Thoracic aorta (tissue), 2 donors: ENCODE measurements at regions not wholly inside any gene's neighbourhood (a gene's known extent, or its start where the extent isn't known, plus 50 kb on each side); places are given as distances from the start of the nearest gene placed in this dataset.

ENCODE experiments used
- ATAC-seq: fragments of 150-250 bp; one replicate; pipeline ENCODE4 v1.8.0; 2017; ENCODE audit warnings: low read depth; ENCODE audit not compliant: insufficient number of reproducible peaks, low FRiP score
- DNase-seq: peaks from one replicate; pipeline ENCODE4 v3.0.0-alpha.2; 2020; ENCODE audit warnings: low spot score
- H3K27ac ChIP-seq, 2 donors: fragments of 200-600 bp; sonication (generic); 1 replicate in 1 of 2; 2 replicates in 1 of 2; pipeline ENCODE4 v1.5.1; 2016; ENCODE audit warnings: mild to moderate bottlenecking in 2 of 2, moderate library complexity in 2 of 2
- H3K27me3 ChIP-seq: fragments of 200-600 bp; sonication (generic); replicated peaks from 2 replicates; pipeline ENCODE4 v1.6.0; 2016; ENCODE audit warnings: mild to moderate bottlenecking; ENCODE audit not compliant: insufficient read depth
- H3K36me3 ChIP-seq: fragments of 200-600 bp; sonication (generic); one replicate; pipeline ENCODE4 v1.5.1; 2016
- H3K4me1 ChIP-seq, 2 donors: fragments of 200-600 bp; sonication (generic); 1 replicate in 1 of 2; 2 replicates in 1 of 2; pipeline versions ENCODE4 v1.5.1 to v1.6.0; 2016; ENCODE audit warnings: low read depth in 2 of 2, mild to moderate bottlenecking in 1 of 2; ENCODE audit not compliant: control insufficient read depth in 1 of 2
- H3K4me3 ChIP-seq: fragments of 200-600 bp; sonication (generic); 2 replicates; pipeline ENCODE4 v1.5.1; 2016; ENCODE audit warnings: mild to moderate bottlenecking
- H3K9me3 ChIP-seq: fragments of 200-600 bp; sonication (generic); 2 replicates; pipeline ENCODE4 v1.5.1; 2016
- CTCF ChIP-seq: fragments of 200-600 bp; sonication (generic); IDR thresholded peaks from one replicate; pipeline ENCODE4 v1.5.1; 2019; ENCODE audit warnings: antibody characterized with exemption

- ATAC-seq, result no peak
These were observed 143.0 kb downstream of the ARL6IP6 start for GRCh38 chr2:152861349-152861942.

GRCh38 chr2:152858594-152859265, 140.3 kb downstream of the ARL6IP6 start:
- H3K27me3 ChIP-seq, result no peaks in the 10 kb centered on the region
- H3K9me3 ChIP-seq, result no peaks in the 10 kb centered on the region
- ATAC-seq (no peak), DNase-seq (no peak)
- no peak overlapping the region for H3K27ac ChIP-seq
- H3K4me3 ChIP-seq, result no peak overlapping the region
- no peak for TF ChIP-seq CTCF
- no peaks in the 10 kb centered on the region for H3K4me1 ChIP-seq
- no peaks in the 10 kb centered on the region for H3K36me3 ChIP-seq

More at GRCh38 chr2:152861349-152861942, 143.0 kb downstream of the ARL6IP6 start:
- no peaks in the 10 kb centered on the region for H3K9me3 ChIP-seq
- peak; percentile 47 for TF ChIP-seq CTCF
- no peak overlapping the region for H3K4me3 ChIP-seq
- DNase-seq, result no peak
- no peaks in the 10 kb centered on the region for H3K4me1 ChIP-seq
- H3K36me3 ChIP-seq, result no peaks in the 10 kb centered on the region
- H3K27ac ChIP-seq, result no peak overlapping the region
- no peaks in the 10 kb centered on the region for H3K27me3 ChIP-seq

- no peak overlapping the region for H3K4me3 ChIP-seq
- DNase-seq (no peak), ATAC-seq (no peak)
- no peak for TF ChIP-seq CTCF
- H3K4me1 ChIP-seq, result no peaks in the 10 kb centered on the region
- H3K36me3 ChIP-seq, result no peaks in the 10 kb centered on the region
- no peaks in the 10 kb centered on the region for H3K9me3 ChIP-seq
- H3K27ac ChIP-seq, result no peak overlapping the region
- no peaks in the 10 kb centered on the region for H3K27me3 ChIP-seq
These were observed 128.5 kb downstream of the ARL6IP6 start for GRCh38 chr2:152846697-152847470.

- Histone ChIP-seq H3K4me1 (no peaks in the 10 kb centered on the region), H3K27ac (no peak overlapping the region), H3K36me3 (no peaks in the 10 kb centered on the region), H3K4me3 (no peak overlapping the region), H3K27me3 (no peaks in the 10 kb centered on the region), H3K9me3 (no peaks in the 10 kb centered on the region)
- TF ChIP-seq CTCF, result no peak
- DNase-seq, result no peak
- ATAC-seq, result no peak
These were observed 117.3 kb downstream of the ARL6IP6 start for GRCh38 chr2:152835674-152836073.

GRCh38 chr2:152827944-152828343, 109.5 kb downstream of the ARL6IP6 start:
- H3K27me3 ChIP-seq, result no peaks in the 10 kb centered on the region
- no peak overlapping the region for H3K27ac ChIP-seq
- no peak for DNase-seq
- ATAC-seq, result no peak
- H3K4me1 ChIP-seq, result no peaks in the 10 kb centered on the region
- H3K9me3 ChIP-seq, result no peaks in the 10 kb centered on the region
- no peak for TF ChIP-seq CTCF
- no peak overlapping the region for H3K4me3 ChIP-seq
- H3K36me3 ChIP-seq, result no peaks in the 10 kb centered on the region
